HL-60 (cell line): ENCODE measurements at regions not wholly inside any gene's neighbourhood (a gene's known extent, or its start where the extent isn't known, plus 50 kb on each side); places are given as distances from the start of the nearest gene placed in this dataset.

Experiments
- DNase-seq, 2 experiments: peaks; one replicate each; pipeline ENCODE4 v3.0.0-alpha.2; 2010 to 2020; ENCODE audit warnings: low read depth in 1 of 2, low spot score in 1 of 2
- H3K27ac ChIP-seq: fragments of 250-450 bp; sonication (Bioruptor Pico); replicated peaks from 2 replicates; pipeline ENCODE4 v1.5.1; 2020; ENCODE audit warnings: mild to moderate bottlenecking, moderate library complexity
- H3K27me3 ChIP-seq: fragments of 250-450 bp; sonication (Bioruptor Pico); 2 replicates; pipeline ENCODE4 v1.5.1; 2021; ENCODE audit warnings: mild to moderate bottlenecking, moderate library complexity; ENCODE audit not compliant: insufficient read depth, poor library complexity, severe bottlenecking
- H3K4me3 ChIP-seq: replicated peaks from 2 replicates; pipeline ENCODE4 v1.5.1; 2011; ENCODE audit warnings: mild to moderate bottlenecking, control low read depth, low read length; ENCODE audit not compliant: insufficient read depth
- CTCF ChIP-seq: IDR thresholded peaks from one replicate; pipeline ENCODE4 v1.5.1; 2011; ENCODE audit warnings: low read length, control low read depth, inconsistent platforms; ENCODE audit not compliant: insufficient read depth
- GABPA ChIP-seq: IDR thresholded peaks from 2 replicates; pipeline ENCODE4 v1.6.1; 2012; ENCODE audit warnings: low read depth
- POLR2AphosphoS5 ChIP-seq: IDR thresholded peaks from 2 replicates; pipeline ENCODE4 v1.6.1; 2012; ENCODE audit warnings: low read depth
- REST ChIP-seq: IDR thresholded peaks from 2 replicates; pipeline ENCODE4 v1.6.1; 2012; ENCODE audit warnings: low read depth; ENCODE audit not compliant: insufficient replicate concordance
- SPI1 ChIP-seq: IDR thresholded peaks from 2 replicates; pipeline ENCODE4 v1.6.1; 2012; ENCODE audit warnings: low read depth, mild to moderate bottlenecking, borderline replicate concordance

GRCh38 chr16:85350146-85350728 is 238.0 kb upstream of the CIBAR2 start:
- DNase-seq: no peak
- H3K27me3 ChIP-seq: peaks cover 3% of the 10 kb centered on the region
- no peak overlapping the region for H3K4me3 ChIP-seq
- H3K27ac ChIP-seq: no peak overlapping the region
- TF ChIP-seq CTCF (no peak), POLR2AphosphoS5 (no peak), SPI1 (no peak), REST (no peak), GABPA (no peak)

GRCh38 chr16:85350973-85351372 is 238.7 kb upstream of the CIBAR2 start:
- H3K27me3 ChIP-seq: peaks cover 3% of the 10 kb centered on the region
- no peak overlapping the region for H3K27ac ChIP-seq
- no peak for TF ChIP-seq SPI1
- TF ChIP-seq CTCF: no peak
- TF ChIP-seq GABPA: no peak
- no peak for TF ChIP-seq REST
- TF ChIP-seq POLR2AphosphoS5: no peak
- DNase-seq: no peak
- H3K4me3 ChIP-seq: no peak overlapping the region

GRCh38 chr16:85353013-85353412 is 240.7 kb upstream of the CIBAR2 start:
- TF ChIP-seq POLR2AphosphoS5 (no peak), REST (no peak), CTCF (no peak), SPI1 (no peak), GABPA (no peak)
- H3K4me3 ChIP-seq: no peak overlapping the region
- H3K27me3 ChIP-seq: peaks cover 3% of the 10 kb centered on the region
- H3K27ac ChIP-seq: no peak overlapping the region
- DNase-seq: no peak
